Neural progenitor cell (in vitro differentiated cells): ENCODE measurements at regions not wholly inside any gene's neighbourhood (a gene's known extent, or its start where the extent isn't known, plus 50 kb on each side); places are given as distances from the start of the nearest gene placed in this dataset.

Experiments
- DNase-seq: peaks from one replicate; pipeline ENCODE4 v3.0.0-alpha.2; 2016; ENCODE audit warnings: low spot score
- H2AFZ ChIP-seq: fragments of 200-600 bp; sonication (generic); replicated peaks from 2 replicates; pipeline ENCODE4 v1.6.1; 2016; ENCODE audit warnings: antibody characterized with exemption
- H3F3A ChIP-seq: fragments of 200-600 bp; sonication (generic); 2 replicates; pipeline ENCODE4 v1.6.1; 2016; ENCODE audit warnings: antibody characterized with exemption, low read depth
- H3K27ac ChIP-seq: fragments of 200-600 bp; sonication (generic); 2 replicates; pipeline ENCODE4 v1.5.1; 2016; ENCODE audit warnings: mild to moderate bottlenecking
- H3K27me3 ChIP-seq: fragments of 200-600 bp; sonication (generic); 2 replicates; pipeline ENCODE4 v1.6.1; 2016; ENCODE audit warnings: mild to moderate bottlenecking, moderate library complexity
- H3K36me3 ChIP-seq: fragments of 200-600 bp; sonication (generic); 2 replicates; pipeline ENCODE4 v1.5.1; 2016
- H3K4me1 ChIP-seq: fragments of 200-600 bp; sonication (generic); 2 replicates; pipeline ENCODE4 v1.6.1; 2016; ENCODE audit warnings: mixed run types
- H3K4me2 ChIP-seq: fragments of 200-600 bp; sonication (generic); 2 replicates; pipeline ENCODE4 v1.6.1; 2016
- H3K4me3 ChIP-seq: fragments of 200-600 bp; sonication (generic); 2 replicates; pipeline ENCODE4 v1.5.1; 2016
- H3K79me2 ChIP-seq: fragments of 200-600 bp; sonication (generic); 2 replicates; pipeline ENCODE4 v1.6.1; 2016; ENCODE audit warnings: low read depth
- H3K9ac ChIP-seq: fragments of 200-600 bp; sonication (generic); 2 replicates; pipeline ENCODE4 v1.6.1; 2016
- H3K9me3 ChIP-seq: fragments of 200-600 bp; sonication (generic); 2 replicates; pipeline ENCODE4 v1.5.1; 2016; ENCODE audit warnings: low read depth
- H4K20me1 ChIP-seq: fragments of 200-600 bp; sonication (generic); 2 replicates; pipeline ENCODE4 v1.6.1; 2016; ENCODE audit warnings: low read depth
- H3K27ac Mint-ChIP-seq: 3 replicates; pipeline ENCODE4 v1.8.0; 2021; ENCODE audit warnings: mixed read lengths
- H3K27me3 Mint-ChIP-seq: 2 replicates; pipeline ENCODE4 v1.8.0; 2022; ENCODE audit warnings: low read depth, mild to moderate bottlenecking, inconsistent platforms, moderate library complexity, mixed read lengths; ENCODE audit not compliant: insufficient read depth
- H3K36me3 Mint-ChIP-seq: 3 replicates; pipeline ENCODE4 v1.8.0; 2021; ENCODE audit warnings: mixed read lengths
- H3K4me1 Mint-ChIP-seq: 3 replicates; pipeline ENCODE4 v1.8.0; 2021; ENCODE audit warnings: mixed read lengths
- H3K4me3 Mint-ChIP-seq: 3 replicates; pipeline ENCODE4 v1.8.0; 2021; ENCODE audit warnings: mild to moderate bottlenecking, moderate library complexity, mixed read lengths
- H3K9me3 Mint-ChIP-seq: 3 replicates; pipeline ENCODE4 v1.8.0; 2020; ENCODE audit warnings: mixed read lengths
- CTCF ChIP-seq: fragments of 200-600 bp; sonication (generic); IDR thresholded peaks from 2 replicates; pipeline ENCODE4 v1.5.1; 2017; ENCODE audit warnings: antibody characterized with exemption, mild to moderate bottlenecking
- EZH2 ChIP-seq: fragments of 200-600 bp; sonication (generic); IDR thresholded peaks from 2 replicates; pipeline ENCODE4 v1.6.1; 2017; ENCODE audit warnings: antibody characterized with exemption, mild to moderate bottlenecking, moderate library complexity
- EZH2phosphoT487 ChIP-seq: fragments of 200-600 bp; sonication (generic); IDR thresholded peaks from 2 replicates; pipeline ENCODE4 v1.6.1; 2017; ENCODE audit warnings: antibody characterized with exemption

GRCh38 chr1:88529581-88529980 lies 154.5 kb upstream of the PKN2 start:
- no peaks in the 10 kb centered on the region for H3F3A ChIP-seq
- H3K9me3 Mint-ChIP-seq: no peaks in the 10 kb centered on the region
- H2AFZ ChIP-seq: no peak overlapping the region
- no peaks in the 10 kb centered on the region for H4K20me1 ChIP-seq
- no peaks in the 10 kb centered on the region for H3K27me3 ChIP-seq
- H3K27ac ChIP-seq: no peak overlapping the region
- H3K36me3 ChIP-seq: no peaks in the 10 kb centered on the region
- H3K4me3 ChIP-seq: no peak overlapping the region
- H3K4me2 ChIP-seq: no peak overlapping the region
- H3K36me3 Mint-ChIP-seq: no peaks in the 10 kb centered on the region
- no peaks in the 10 kb centered on the region for H3K9me3 ChIP-seq
- H3K4me1 Mint-ChIP-seq: peaks cover 6% of the 10 kb centered on the region
- H3K27ac Mint-ChIP-seq: no peak overlapping the region
- H3K4me3 Mint-ChIP-seq: no peak overlapping the region
- TF ChIP-seq CTCF (no peak), EZH2phosphoT487 (no peak), EZH2 (no peak)
- no peaks in the 10 kb centered on the region for H3K79me2 ChIP-seq
- DNase-seq: no peak
- H3K27me3 Mint-ChIP-seq: no peaks in the 10 kb centered on the region
- H3K9ac ChIP-seq: no peak overlapping the region
- no peaks in the 10 kb centered on the region for H3K4me1 ChIP-seq

- H3K4me1 Mint-ChIP-seq: peaks cover 11% of the 10 kb centered on the region
- H3K27me3 ChIP-seq: no peaks in the 10 kb centered on the region
- H3F3A ChIP-seq: no peaks in the 10 kb centered on the region
- no peak overlapping the region for H3K4me2 ChIP-seq
- no peaks in the 10 kb centered on the region for H4K20me1 ChIP-seq
- no peaks in the 10 kb centered on the region for H3K4me1 ChIP-seq
- H3K36me3 ChIP-seq: no peaks in the 10 kb centered on the region
- no peaks in the 10 kb centered on the region for H3K36me3 Mint-ChIP-seq
- no peak overlapping the region for H3K4me3 ChIP-seq
- no peaks in the 10 kb centered on the region for H3K9me3 ChIP-seq
- H2AFZ ChIP-seq: no peak overlapping the region
- no peaks in the 10 kb centered on the region for H3K79me2 ChIP-seq
- H3K9me3 Mint-ChIP-seq: no peaks in the 10 kb centered on the region
- DNase-seq: no peak
- no peak overlapping the region for H3K27ac Mint-ChIP-seq
- no peak overlapping the region for H3K4me3 Mint-ChIP-seq
- no peaks in the 10 kb centered on the region for H3K27me3 Mint-ChIP-seq
- no peak overlapping the region for H3K9ac ChIP-seq
- H3K27ac ChIP-seq: no peak overlapping the region
- TF ChIP-seq EZH2phosphoT487: no peak
- TF ChIP-seq CTCF: no peak
- no peak for TF ChIP-seq EZH2
Measured at GRCh38 chr1:88530246-88530645, 153.8 kb upstream of the PKN2 start.

- TF ChIP-seq EZH2 (no peak), CTCF (no peak), EZH2phosphoT487 (no peak)
- Histone ChIP-seq H3K27me3 (no peaks in the 10 kb centered on the region), H2AFZ (no peak overlapping the region), H3K9me3 (no peaks in the 10 kb centered on the region), H3K36me3 (no peaks in the 10 kb centered on the region), H3K9ac (no peak overlapping the region), H3K4me3 (no peak overlapping the region), H3K79me2 (no peaks in the 10 kb centered on the region), H3K4me2 (no peak overlapping the region), H4K20me1 (no peaks in the 10 kb centered on the region), H3K27ac (no peak overlapping the region), H3F3A (no peaks in the 10 kb centered on the region), H3K4me1 (no peaks in the 10 kb centered on the region)
- Mint-ChIP-seq H3K36me3 (no peaks in the 10 kb centered on the region), H3K4me1 (peaks cover 9% of the 10 kb centered on the region), H3K9me3 (no peaks in the 10 kb centered on the region), H3K4me3 (no peak overlapping the region), H3K27me3 (no peaks in the 10 kb centered on the region), H3K27ac (no peak overlapping the region)
- DNase-seq: no peak
Measured at GRCh38 chr1:88537787-88538186, 146.3 kb upstream of the PKN2 start.
